Sciatic nerve (tissue), 2 donors: ENCODE measurements at regions not wholly inside any gene's neighbourhood (a gene's known extent, or its start where the extent isn't known, plus 50 kb on each side); places are given as distances from the start of the nearest gene placed in this dataset.
"Not testable (repeated sequence)": the region's sequence is repeated elsewhere in the genome, so short reads cannot be mapped to it uniquely, and the experiment has no call there.

Experiments
- ATAC-seq: fragments of 200-7000 bp; cut with Tn5 transposase; one replicate; pipeline ENCODE4 v1.9.1; 2020; ENCODE audit warnings: mild to moderate bottlenecking, moderate library complexity
- DNase-seq: peaks from one replicate; pipeline ENCODE4 v3.0.0-alpha.2; 2020; ENCODE audit warnings: low spot score
- intact Hi-C: fragments of 100-400 bp; cut with DNase I; formaldehyde crosslinking; loops from one replicate; pipeline ENCODE4 v1.14.2; 2022
- donor health status: DM: no; HTN: no; CAD: no.
- donor health status: DM: no; HTN: no; CAD: no.

DNA sequence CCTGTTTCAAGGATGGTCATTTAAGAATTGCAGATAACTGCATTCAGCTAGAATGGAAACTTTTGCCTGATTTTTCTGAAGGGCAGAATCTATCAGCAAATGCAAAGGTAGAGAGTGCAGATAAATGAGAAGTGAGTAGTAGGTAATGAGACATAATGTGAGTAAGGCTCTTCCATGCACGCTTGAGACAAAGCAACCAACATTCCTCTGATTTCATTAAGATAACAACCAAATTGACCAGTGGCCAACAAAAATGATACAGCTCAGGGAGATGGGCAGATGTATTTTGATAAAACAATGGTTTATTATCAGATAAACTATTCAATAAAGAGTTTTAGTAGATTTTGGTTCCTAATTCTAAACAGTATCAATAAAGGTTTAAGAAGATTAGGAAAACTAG is 404.4 kb upstream of the PBX1 start:
- no peak for DNase-seq
- no peak for ATAC-seq
- intact Hi-C loops = no loop called here

GRCh38 chr1:164155347-164155746 is 403.6 kb upstream of the PBX1 start:
- intact Hi-C loops = no loop called here
- ATAC-seq = no peak
- no peak for DNase-seq

- ATAC-seq = no peak
- intact Hi-C loops = no loop called here
These were observed 395.6 kb upstream of the PBX1 start for GRCh38 chr1:164163289-164163849.

DNA sequence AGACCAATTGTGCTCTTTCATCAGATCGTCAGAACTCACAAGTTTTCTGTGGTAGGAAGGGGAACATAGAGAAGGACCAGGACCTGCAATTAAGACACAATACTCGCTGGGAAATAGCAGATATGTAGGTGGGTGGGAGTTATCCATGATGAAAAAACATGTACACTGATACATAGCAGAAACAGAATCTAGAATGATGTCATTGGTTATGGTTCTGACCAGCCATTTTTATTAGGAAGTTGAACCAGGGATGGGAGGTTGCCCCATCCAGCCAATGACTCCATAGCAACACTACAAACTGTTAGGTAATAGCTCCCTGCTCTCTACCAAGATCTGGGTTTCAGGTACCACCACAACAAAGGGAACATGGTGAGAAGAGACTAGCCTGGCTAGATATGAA is 393.5 kb upstream of the PBX1 start:
- ATAC-seq = no peak
- intact Hi-C loops = no loop called here
- DNase-seq = no peak

More at GRCh38 chr1:164163289-164163849, 395.6 kb upstream of the PBX1 start:
- DNase-seq = no peak

DNA sequence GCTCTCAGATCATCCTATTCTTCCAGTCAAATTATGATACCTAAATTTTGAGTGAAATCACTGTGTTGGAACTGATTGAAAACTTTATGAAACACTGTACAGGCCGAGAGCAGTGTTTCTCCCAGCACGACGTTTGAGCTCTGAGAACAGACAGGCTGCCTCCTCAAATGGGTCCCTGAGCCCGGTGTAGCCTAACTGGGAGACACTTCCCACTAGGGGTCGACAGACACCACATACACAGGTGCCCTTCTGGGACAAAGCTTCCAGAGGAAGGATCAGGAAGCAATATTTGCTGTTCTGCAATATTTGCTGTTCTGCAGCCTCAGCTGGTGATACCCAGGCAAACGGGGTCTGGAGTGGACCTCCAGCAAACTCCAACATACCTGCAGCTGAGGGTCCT is 392.5 kb upstream of the PBX1 start:
- ATAC-seq, DNase-seq, intact Hi-C loops: not testable (repeated sequence)

- no peak for ATAC-seq
- DNase-seq = no peak
- intact Hi-C loops = no loop called here
These were observed 381.9 kb upstream of the PBX1 start for GRCh38 chr1:164177118-164177517.

- ATAC-seq (no peak), DNase-seq (no peak)
- intact Hi-C loops = no loop called here
These were observed 378.2 kb upstream of the PBX1 start for GRCh38 chr1:164180824-164181223.

DNA sequence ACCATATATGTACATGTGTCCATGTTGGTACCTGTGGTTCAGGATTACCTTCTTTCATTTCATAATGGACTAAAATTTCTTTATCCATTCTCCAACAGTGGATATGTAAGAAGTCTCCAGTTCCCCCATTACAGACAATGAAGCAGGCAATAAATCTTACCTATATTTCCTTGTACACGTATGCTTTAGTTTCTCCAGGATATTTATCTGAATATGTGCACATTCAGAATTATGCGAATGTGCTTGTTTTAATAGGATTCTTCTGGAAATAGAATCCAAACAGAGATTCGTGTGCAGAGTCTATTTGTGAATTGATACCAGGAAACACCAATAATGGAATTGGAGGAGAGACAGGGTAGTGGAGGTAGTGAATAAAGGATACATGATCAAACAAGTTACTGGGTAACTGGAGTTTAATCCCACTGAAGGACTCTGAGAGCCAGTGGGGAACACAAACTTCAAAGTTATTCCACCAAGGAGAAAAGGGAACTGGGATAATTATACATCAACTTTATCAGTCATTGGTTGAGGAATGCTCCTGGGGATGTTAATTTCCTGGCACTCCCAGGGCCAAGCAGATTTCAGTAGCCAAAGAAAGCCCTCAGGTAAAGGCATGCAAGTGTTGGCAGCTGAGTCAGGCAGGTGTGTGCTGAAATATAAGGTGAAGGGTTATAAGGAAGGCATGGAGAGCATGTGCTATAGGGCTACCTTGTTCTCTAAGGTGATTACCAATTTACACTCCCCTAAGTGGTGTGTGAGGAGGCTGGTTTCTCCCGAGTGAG is 374.9 kb upstream of the PBX1 start:
- ATAC-seq (no peak), DNase-seq (no peak)
- intact Hi-C loops = no loop called here

DNA sequence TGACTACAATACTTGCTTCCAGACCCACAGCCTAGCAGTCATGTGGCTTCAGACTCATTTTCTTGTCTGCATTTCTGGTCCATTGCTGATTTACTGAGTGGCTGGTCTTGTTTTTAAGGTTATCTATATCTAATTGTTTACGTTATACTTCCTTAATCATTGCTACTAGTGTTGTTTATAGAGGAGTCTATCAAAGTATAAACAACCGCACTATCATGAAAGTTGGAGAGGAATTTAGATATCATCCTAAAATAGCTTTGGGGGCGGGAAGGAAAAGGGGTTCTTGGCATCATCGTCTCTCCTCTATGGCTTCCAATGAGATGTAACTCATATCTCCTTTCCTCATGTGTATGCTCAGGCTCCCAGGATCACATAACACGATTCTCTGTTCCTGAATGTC is 372.1 kb upstream of the PBX1 start:
- ATAC-seq (no peak), DNase-seq (no peak)
- intact Hi-C loops = no loop called here

GRCh38 chr1:164188497-164188896 is 370.5 kb upstream of the PBX1 start:
- no peak for DNase-seq
- ATAC-seq = no peak
- intact Hi-C loops = no loop called here

DNA sequence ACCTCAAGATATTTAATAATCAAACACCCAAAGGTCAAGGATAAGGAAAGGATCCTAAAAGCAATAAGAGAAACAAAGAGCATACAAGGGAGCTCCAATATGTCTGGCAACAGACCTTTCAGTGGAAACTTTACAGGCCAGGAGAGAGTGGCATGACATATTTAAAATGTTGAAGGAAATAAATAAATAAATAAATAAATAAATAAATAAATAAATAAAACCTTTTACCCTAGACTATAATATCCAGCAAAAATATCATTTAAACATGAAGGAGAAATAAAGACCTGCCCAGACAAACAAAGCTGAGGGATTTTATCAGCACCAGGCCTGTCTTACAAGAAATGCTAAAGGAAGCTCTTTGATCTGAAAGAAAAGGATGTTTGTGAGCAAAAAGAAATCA is 367.8 kb upstream of the PBX1 start:
- no peak for ATAC-seq
- DNase-seq = no peak
- intact Hi-C loops = no loop called here

- ATAC-seq (no peak), DNase-seq (no peak)
- intact Hi-C loops = no loop called here
These were observed 348.7 kb upstream of the PBX1 start for GRCh38 chr1:164210211-164210739.

- no peak for ATAC-seq
- no peak for DNase-seq
- intact Hi-C loops = no loop called here
These were observed 335.6 kb upstream of the PBX1 start for GRCh38 chr1:164223378-164223777.

GRCh38 chr1:164225011-164225410 is 334.0 kb upstream of the PBX1 start:
- no peak for DNase-seq
- intact Hi-C loops = no loop called here
- no peak for ATAC-seq

GRCh38 chr1:164226977-164227376 is 332.0 kb upstream of the PBX1 start:
- intact Hi-C loops = no loop called here
- DNase-seq (no peak), ATAC-seq (no peak)

DNA sequence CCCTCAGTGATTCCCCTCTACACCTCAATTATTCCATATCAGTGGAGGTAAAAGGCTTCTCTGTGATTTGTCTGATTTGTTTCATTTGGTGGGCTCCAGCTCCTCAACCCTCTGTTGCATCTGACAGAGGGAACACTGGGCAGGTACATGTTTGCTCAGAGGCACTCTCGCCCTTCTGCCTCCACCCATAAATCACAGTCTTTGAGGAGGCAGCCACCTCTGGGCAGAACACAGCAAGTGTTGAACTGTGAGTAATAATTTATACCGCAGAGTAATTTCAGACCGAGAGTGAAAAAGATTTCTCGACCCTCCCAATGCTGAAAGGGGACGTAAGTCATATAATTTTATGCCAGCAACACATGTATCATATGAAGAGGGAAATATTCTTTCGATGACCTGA is 330.1 kb upstream of the PBX1 start:
- ATAC-seq = no peak
- intact Hi-C loops = no loop called here
- no peak for DNase-seq

- ATAC-seq = no peak
- DNase-seq = no peak
- intact Hi-C loops = no loop called here
These were observed 325.8 kb upstream of the PBX1 start for GRCh38 chr1:164233149-164233548.

DNA sequence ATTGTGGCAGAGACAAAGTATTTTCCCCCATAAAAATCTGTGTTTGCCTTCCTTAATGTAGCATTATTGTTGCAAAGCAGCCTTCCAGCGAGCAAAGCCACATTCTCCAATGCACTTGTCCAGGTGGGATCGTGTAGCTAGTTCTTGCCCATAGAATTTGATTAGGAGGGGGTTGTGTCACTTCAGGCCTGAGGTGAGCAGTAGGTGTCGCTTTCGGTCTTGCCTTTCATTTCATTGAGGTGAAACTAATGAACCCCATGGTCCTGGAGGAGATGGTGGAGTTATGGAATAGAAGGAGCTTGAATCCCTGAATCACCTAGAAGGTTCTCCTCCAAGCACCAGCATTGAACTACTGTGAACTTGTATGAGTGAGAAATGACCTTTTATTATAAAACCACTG is 318.9 kb upstream of the PBX1 start:
- DNase-seq (no peak), ATAC-seq (no peak)
- intact Hi-C loops = no loop called here

GRCh38 chr1:164250365-164250764 is 308.6 kb upstream of the PBX1 start:
- intact Hi-C loops = no loop called here
- DNase-seq (no peak), ATAC-seq (no peak)

DNA sequence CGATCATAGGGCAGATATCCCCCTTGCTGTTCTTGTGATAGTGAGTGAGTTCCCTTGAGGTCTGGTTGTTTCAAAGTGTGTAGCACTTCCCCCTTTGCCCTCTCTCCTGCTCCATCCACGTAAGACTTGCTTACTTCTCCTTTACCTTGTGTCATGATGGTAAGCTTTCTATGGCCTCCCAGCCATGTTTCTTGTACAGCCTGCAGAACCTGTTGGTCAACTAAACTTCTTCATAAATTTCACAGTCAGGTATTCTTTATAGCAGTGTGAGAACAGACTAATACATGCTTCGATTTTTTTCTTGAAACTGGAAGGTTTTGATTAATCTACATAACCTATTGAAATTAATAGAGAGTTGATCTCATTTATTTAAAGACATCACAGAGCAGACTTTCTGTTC is 302.5 kb upstream of the PBX1 start:
- DNase-seq (no peak), ATAC-seq (no peak)
- intact Hi-C loops = no loop called here

DNA sequence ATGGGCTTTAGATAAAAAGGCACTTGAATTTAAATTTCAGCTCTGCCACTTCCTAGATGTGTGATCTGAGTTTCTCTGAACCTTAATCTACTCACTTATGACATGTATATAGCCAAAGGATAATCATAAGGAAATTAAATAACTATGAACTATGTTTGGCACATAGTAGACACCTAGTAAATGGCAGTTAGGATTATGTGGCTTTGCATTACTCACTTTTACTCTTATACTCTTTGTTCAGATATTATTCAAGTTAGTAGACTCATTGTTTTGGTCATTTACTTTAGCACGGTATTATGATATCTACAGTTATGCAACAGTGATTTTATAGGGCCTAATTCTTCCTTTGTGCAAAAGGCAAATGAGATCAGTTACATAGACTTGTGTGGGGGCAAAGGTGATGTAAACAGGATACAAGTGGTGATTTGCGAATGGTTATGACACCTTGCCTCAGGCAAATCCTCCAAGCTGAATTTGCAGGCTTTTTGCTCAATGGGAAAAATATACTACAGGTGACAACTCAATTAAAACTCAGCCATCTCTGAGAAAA is 297.2 kb upstream of the PBX1 start:
- ATAC-seq (no peak), DNase-seq (no peak)
- intact Hi-C loops = no loop called here
